ENCODE measurements at regions not wholly inside any gene's neighbourhood (a gene's known extent, or its start where the extent isn't known, plus 50 kb on each side); places are given as distances from the start of the nearest gene placed in this dataset.
"Not testable (repeated sequence)": the region's sequence is repeated elsewhere in the genome, so short reads cannot be mapped to it uniquely, and the experiment has no call there.

GRCh38 chr20:51154708-51155690 is 132.1 kb upstream of the KCNG1 start:
- DNase-seq, result no peak

- no peak for DNase-seq
Observed at GRCh38 chr20:51153867-51154707, 131.2 kb upstream of the KCNG1 start.

- no peak for DNase-seq
Observed at GRCh38 chr20:51148941-51149340, 126.0 kb upstream of the KCNG1 start.

GRCh38 chr20:51144476-51144875 is 121.6 kb upstream of the KCNG1 start:
- no peak for DNase-seq

GRCh38 chr20:51143652-51144051 is 120.7 kb upstream of the KCNG1 start:
- no peak for DNase-seq

- DNase-seq, result no peak
Observed at GRCh38 chr20:51142448-51142847, 119.5 kb upstream of the KCNG1 start.

GRCh38 chr20:51140671-51141070 is 117.8 kb upstream of the KCNG1 start:
- DNase-seq, result no peak

GRCh38 chr20:51139891-51140290 is 117.0 kb upstream of the KCNG1 start:
- no peak for DNase-seq

- DNase-seq, result no peak
Observed at GRCh38 chr20:51138576-51138975, 115.7 kb upstream of the KCNG1 start.

GRCh38 chr20:51137461-51137860 is 114.6 kb upstream of the KCNG1 start:
- no peak for DNase-seq

GRCh38 chr20:51135926-51136715 is 113.2 kb upstream of the KCNG1 start:
- no peak for DNase-seq

GRCh38 chr20:51134405-51134804 is 111.5 kb upstream of the KCNG1 start:
- no peak for DNase-seq

GRCh38 chr20:51132279-51132678 is 109.4 kb upstream of the KCNG1 start:
- DNase-seq, result no peak

GRCh38 chr20:51131811-51132210 is 108.9 kb upstream of the KCNG1 start:
- DNase-seq, result no peak

GRCh38 chr20:51129147-51129776 is 106.4 kb upstream of the KCNG1 start:
- no peak for DNase-seq

GRCh38 chr20:51128198-51128597 is 105.3 kb upstream of the KCNG1 start:
- no peak for DNase-seq

- no peak for DNase-seq
Observed at GRCh38 chr20:51127713-51128112, 104.8 kb upstream of the KCNG1 start.

GRCh38 chr20:51126337-51126736 is 103.4 kb upstream of the KCNG1 start:
- no peak for DNase-seq

- no peak for DNase-seq
Observed at GRCh38 chr20:51125780-51126179, 102.9 kb upstream of the KCNG1 start.

GRCh38 chr20:51125105-51125504 is 102.2 kb upstream of the KCNG1 start:
- no peak for DNase-seq

- DNase-seq, result not testable (repeated sequence)
Observed at GRCh38 chr20:51123887-51124286, 101.0 kb upstream of the KCNG1 start.

GRCh38 chr20:51122931-51123658 is 100.2 kb upstream of the KCNG1 start:
- no peak for DNase-seq
